ENCODE measurements at regions not wholly inside any gene's neighbourhood (a gene's known extent, or its start where the extent isn't known, plus 50 kb on each side); places are given as distances from the start of the nearest gene placed in this dataset.

DNA sequence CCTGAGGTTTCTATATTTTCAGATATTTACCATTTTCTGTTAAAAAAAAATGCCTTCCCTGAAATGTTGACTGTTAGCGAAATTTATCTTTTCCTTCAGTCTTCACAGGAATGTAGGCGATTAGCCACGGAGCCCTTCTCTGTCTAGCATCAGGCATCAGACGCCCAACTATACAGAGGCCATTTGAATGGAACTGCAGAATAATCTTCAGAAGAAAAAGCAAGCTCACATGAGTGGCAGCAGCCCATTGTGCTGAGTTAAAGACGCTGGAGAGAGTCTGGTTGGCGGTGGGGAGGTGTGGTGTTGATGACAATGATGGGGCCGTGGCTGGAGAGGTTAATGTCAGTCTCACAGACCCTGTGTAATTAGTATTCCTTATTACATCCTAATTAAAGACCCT, 196.8 kb upstream of the LEF1 start:
- DNase-seq (ENCODE audit: low spot score): no peak

DNA sequence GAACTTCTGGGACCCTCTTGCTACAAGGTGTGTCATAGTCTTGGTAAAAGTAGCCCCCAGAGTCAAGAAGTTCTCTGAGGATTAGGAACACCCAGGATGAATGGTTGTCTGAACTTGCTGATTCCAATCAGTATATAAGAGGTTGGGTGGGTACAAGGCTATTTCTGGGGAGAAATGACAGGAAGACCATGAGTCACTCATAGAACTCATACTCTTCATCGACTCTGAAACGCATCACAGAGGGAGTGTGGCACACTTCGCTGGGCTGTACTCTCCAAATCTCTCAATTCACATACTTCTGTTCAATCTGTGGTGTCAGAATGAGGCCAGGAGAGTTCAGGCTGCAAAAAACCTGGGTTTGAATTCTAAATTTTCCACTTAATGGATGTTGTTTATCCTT, 193.2 kb upstream of the LEF1 start:
- DNase-seq (ENCODE audit: low spot score): no peak

DNA sequence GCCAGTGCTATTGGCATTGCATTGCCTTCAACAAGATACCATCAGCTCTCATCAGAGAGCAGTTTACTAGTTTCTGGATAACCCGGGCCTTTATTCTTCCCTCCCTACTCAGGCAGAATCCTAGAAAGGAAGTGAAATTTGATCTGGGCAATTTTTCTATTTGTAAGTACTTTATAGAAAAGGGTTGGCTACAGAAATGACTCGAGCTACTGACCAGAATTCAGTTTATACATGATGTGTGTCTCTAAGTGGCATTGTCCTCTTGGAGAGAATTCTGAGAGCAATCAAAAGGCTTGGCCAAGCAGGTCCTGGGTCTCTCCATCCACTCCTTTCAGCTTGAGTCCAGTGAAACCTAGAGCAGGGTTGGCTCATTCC, 192.7 kb upstream of the LEF1 start:
- no peak for DNase-seq (ENCODE audit: low spot score)

DNA sequence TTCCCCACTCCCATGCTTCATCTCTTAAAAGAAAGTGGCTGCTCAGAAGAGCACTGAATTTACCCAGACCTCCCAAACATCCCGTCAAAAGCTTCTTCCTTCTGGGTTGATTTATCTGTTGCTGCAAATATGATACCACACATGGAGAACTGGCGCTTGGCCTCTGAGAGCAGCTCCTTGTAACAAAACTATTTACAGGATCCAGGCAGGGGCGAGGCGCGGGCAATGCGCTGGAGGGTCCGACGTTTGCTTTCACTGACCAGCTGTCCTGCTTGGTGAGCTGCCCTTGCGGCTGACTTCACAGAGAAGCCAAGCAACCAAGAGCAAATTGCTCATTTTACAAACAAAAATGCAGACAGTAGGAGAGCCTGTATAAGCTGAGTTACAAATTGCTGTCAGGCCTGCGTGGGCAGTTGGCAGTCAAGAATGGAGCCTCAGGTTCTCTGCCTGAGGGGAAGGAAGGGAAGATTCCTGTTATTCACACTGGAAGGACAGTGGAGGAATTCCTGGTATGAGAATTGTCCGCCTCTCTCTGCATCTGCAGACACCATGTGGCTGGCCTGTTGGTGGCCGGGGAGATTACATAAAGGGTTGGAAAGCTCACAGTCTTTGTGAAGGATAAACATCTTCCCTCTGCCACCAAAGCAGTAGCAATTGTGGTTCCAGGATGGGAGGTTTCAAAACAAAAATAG, 192.2 kb upstream of the LEF1 start:
- DNase-seq (ENCODE audit: low spot score): no peak

DNA sequence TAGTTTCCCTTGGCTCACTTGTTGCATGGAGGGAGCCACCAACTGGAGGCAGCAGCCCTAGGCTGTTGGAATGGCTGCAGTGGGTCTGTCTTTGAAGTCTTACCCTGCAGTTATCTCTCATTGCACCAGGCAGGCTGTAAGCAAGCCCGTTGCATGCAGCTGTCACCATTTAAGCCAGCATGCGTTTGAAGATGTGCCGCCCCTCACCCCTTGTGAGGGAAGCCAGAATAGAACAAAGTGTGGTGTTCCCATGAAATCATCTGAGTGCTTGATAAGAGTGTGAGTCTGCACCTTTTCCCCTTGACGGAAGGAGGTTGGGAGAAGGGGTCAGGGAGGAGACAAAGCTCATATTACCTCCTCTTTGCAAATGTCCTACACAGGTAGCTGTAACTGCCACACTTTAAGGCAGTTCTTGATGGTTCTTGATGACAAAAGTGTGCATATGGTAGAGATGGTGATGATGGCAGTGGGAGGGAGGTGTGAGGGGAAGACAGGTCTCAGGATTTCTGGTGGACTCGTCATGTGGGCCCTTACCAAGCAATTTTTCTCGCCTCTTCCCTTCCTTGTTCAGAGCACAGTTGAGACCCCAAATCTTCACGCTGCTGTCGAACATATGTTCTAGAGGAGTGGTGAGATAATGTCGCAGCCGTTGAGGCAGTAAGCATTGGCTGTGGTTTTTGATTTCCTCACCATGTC, 191.4 kb upstream of the LEF1 start:
- DNase-seq (ENCODE audit: low spot score): no peak

DNA sequence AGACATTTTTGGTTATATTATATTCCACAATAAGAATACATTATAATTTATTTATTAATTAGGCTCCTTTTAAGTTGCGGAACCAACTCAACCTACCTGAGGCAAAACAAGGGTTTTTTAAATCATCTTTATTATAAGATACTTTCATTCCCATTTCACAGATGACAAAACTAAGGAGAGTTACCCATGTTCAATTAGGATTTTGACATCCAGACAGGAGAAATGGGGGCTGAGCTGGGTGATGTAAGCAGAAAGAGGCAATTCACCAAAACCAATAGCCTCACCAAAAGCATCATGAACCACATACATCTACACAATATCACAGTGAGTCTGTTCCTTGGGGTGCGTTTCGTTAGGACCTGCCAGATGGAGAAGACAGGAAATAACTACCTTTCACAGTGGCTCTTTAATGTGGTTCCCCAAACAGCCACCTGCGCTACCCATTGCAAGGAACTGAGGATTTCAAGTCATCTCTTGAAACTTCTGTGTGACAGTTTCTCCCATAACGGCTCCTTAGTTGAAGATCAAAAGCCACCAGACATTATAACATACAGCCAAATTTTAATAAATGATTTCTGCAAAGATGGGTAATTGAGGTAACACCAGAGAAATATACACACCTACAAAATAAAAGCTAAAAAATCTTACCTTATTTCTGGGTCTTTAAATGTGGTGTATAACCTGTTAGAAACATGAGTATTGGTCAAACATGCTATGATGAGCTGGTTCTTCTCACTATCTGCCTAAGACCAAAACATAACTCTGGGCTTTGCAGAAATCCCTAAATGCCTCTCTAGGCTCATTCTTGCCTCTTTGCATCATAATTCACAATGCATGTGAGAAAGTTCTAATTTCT, 190.6 kb upstream of the LEF1 start:
- no peak for DNase-seq (ENCODE audit: low spot score)

DNA sequence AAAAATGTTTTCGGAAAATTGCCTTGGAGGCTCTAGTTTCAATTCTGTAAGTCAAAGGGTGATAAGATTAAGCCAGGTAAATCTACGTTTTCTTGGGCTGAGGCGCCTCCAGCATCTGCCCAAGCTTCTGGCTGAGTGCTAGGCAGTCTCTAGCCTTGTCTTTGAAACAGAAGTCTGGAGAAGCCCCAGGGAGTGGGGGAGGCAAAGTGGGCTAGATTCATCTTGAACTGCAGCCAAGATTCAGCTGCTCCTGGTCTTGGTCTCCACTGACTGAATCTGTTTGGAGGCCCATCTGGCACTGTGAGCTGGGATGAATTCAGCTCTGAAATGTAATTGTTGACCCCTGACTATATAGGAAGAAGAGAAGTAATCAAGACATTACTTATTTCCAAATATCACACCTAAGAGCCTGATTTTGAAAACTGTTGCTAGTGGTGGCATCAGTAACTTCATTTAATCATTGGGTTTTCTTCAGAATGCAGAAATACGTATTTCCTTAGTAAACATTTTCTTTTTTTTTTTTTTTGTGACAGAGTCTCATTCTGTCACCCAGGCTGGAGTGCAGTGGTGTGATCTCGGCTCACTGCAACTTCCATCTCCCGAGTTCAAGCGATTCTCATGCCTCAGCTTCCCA, 187.3 kb upstream of the LEF1 start:
- DNase-seq (ENCODE audit: low spot score): no peak

DNA sequence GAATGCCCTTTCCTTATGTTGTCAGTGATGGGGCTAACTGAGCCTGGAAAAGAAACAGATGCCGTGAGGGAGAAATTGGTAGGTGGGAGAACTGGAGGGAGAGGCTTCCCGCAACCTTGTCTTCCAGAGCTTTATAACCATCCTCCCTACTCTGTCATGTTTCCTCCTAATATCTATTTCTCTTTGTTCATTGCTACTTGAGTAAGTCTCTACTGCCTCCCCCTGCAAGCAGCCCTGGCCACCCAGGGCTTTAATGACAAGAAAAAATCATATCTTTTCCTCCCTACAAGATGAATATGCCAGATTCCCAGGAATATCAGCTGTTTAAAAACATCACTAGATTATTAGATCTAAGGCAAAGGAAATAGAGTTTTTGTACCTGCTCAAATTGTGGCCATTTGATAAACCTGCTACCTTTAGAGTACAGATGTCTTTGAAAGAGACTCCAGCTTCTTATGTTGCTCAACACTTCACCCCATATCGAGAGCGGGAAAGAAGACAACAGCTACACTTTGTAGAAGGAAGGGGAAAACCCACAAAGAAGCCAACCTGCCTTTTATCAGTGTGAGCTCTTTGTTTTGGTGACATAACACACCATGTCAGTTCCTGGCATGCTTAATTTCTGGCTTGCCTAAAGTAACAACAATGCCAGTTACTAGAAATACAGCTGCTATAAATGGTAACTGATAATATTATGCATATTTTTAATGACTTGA, 186.6 kb upstream of the LEF1 start:
- no peak for DNase-seq (ENCODE audit: low spot score)

DNA sequence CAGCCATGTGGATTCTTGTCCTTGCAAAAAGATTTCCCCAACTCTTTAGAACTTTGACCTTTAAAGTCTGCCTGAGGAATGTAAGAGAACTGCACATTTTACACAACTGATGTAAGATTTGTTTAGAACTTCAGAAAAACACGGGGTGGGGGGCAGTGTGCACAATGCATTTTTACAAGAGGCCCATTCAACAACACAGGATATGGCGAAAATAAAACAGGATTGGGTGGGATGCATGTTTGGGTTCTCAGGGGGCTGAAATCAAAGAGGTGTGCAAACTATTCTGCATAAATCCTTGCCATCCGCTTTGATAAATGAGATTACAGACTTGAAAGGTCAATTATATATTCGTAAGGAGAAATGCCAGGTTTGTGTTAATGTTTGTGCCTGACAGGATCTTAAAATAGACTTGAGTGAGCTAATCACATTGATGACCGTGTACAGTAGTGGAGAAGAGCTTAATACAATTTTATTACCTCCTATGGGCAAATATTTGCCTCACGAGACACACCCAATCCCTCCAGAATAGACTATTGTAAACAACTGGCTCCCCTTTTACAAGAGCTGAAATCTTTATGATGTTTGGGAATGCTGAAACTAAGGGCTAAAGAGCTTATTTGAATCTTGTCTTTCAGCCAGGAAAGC, 184.1 kb upstream of the LEF1 start:
- peak; percentile 9 for DNase-seq (ENCODE audit: low spot score)

DNA sequence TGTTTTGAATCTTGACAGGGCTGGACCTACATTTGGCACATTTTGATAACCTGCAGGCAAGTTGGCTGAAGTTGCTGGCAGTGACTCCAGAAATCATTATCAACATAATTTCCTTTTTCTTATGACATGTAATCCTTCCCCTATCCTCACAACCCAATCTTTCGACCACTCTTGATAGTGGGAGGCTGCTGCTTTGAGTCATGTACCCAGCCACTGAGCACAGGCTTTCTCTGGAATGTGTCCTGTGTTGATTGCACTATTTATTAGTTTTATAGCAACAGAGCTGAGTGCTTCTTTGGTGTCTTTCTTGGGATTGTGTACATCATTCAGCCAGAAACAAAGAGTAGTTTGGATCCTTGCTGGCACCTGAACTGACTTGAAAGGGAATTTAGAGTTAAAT, 183.1 kb upstream of the LEF1 start:
- DNase-seq (ENCODE audit: low spot score): no peak

DNA sequence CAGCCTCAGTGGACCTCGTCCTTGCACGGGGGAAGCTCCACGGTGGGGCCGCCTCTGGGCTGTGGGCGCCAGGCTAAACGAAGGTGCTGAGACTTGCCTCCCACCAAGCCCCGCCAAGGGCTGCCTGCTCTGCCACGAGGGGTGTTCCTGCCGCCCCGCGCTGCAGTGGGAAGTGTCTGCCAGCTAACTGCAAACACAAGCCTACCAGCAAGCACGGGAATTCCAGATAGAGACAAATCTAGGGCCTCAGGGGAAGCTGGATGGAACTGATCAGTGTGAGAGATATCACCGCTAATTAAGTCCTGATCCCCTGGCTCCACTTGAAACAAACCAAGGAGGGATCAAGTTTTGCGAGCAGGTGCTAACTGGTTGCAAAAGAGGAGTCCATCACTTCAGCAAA, 181.6 kb upstream of the LEF1 start:
- DNase-seq (ENCODE audit: low spot score): no peak

DNA sequence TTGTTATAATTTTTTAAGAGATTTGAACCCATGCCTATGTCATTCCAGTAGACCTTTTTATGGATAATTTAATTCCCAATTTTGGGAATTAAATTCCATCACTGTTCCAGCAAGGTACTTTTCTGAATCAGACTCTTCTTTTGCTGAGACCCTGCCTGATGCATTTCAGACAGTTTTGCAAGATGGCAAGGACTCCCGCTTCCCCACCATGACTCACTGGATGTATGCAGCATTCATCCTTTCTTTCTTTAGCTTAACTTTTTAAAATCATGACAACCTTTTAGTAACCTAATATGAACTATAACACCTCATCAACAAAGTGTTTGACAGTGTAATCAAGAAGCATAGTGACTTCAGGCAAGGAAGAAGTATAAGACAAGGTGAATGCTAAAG, 178.1 kb upstream of the LEF1 start:
- DNase-seq (ENCODE audit: low spot score): no peak

DNA sequence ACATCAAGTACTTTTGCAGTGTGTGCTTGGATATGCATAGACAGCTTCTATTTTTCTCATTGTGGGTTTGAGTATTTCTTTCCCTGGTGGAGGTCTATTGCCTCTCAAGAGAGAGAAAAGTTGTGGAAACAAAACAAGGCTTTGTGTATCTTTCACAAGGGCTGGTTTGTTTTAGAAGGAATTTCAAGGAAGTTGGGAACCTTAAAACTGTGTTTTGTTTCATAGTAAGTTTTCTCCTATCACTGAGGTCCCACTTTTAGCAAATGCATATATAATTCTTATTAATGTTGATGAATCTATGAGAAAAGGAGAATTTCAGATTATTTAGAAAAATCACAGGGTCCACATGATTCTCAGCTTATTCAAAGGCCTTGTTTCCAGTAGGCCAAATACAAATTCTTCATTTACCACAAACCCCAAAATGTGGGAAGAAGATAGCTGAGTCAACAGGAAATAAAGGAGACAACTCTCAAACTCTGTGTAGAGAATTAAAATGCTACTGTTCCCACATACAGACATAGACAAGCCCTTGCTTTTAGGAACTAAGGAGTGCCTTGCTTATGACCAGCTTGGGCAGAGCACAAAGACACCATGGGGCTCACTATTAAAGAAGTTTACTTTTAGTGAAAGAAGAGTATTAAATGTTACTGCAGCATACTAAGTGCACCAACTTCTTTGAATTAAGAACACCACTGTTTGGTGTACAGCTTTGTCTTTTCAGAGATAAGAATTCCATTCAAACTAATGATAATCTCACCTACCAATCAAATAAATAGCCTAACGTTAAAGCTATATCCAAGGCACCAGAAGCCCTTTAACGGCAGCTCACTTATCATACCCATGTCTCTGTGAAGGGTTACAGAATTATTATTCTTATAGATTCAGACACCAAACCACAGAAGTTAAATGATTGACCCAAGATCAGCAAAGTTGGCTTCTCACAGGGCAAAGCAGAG, 177.4 kb upstream of the LEF1 start:
- no peak for DNase-seq (ENCODE audit: low spot score)

DNA sequence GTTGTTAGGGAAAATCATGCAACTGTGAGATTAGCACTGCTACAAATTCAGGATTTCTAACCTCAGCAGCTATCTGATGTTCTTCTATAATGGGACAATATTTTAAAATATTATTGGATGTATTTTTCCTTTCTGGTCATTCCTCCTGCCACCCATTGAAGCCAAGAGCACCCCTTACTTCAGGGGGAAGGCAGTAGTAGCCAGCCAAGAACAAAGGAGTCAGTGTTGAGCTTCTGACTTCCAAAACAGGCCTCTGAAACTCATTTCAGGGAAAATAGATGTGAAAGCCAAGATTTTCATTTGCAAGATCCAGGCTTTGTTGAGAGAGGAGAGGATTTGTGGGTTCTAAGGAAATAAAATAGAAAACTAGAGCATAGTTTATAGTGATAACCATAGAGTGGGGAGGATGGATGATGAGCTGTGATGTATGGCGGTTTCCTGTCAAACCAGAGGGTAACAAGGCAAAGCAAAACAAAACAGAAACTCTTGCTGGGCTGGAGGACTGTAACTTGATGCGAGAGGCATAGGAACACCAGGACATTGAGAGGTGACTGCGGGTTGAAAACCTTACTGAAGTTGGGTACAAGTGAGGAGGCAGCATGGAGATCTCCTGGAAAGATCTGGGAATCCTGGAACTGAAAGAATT, 173.7 kb upstream of the LEF1 start:
- peak; percentile 7 for DNase-seq (ENCODE audit: low spot score)

DNA sequence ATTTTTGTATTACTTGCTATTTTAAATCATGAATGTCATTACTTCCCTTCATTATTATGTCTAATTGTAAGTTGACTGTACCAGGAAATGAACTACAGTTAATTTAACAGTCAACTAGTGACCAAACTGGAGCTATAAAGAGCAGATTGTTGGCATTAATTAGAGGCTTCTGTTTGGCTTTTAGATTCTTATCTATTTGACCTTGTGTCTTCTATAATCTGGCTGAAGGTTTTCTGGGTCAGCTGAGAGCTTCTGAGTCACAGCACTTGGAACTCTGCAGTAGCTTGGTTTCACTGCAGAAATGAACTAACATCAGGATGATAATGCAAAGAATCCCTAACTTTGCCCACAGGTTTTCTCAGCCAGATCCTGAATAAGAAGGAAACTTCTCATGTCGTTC, 169.2 kb upstream of the LEF1 start:
- DNase-seq (ENCODE audit: low spot score): no peak

DNA sequence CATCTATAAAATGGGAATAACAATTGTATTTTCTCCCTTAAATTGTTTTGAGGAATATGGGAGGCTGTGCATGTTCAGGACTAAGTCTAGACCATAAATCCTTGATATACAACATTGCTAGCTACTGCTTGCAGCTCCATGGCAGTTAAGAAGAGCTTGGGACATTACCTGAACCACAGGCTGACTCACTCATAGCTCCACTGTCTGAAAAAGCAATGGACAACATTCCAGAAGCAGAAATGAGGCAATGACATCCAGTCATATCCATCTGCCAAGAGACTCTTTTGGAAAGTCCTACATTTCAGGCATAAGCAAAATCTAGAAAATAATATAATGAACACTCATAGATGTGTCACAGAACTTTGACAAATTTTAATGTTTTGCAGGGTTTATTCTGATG, 167.3 kb upstream of the LEF1 start:
- no peak for DNase-seq (ENCODE audit: low spot score)

DNA sequence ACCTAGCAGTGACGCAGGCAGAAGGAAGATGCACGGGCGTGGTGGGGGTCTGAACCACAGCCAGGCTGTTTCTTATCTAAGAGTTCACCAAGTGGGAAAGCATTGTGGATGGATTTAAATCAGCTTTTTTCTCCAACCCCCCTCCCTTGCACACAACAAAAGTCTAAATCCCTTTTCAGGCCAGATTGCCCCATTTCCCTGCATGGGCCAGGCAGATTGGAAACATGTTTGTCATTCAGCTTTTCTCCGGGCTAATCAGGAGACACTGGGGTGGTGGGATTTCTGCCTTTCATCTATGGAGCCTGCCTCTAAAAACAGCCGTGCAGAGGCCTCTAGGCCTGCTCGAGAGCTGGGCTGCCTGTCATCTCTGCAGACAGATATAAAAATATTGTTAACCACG, 166.3 kb upstream of the LEF1 start:
- no peak for DNase-seq (ENCODE audit: low spot score)

DNA sequence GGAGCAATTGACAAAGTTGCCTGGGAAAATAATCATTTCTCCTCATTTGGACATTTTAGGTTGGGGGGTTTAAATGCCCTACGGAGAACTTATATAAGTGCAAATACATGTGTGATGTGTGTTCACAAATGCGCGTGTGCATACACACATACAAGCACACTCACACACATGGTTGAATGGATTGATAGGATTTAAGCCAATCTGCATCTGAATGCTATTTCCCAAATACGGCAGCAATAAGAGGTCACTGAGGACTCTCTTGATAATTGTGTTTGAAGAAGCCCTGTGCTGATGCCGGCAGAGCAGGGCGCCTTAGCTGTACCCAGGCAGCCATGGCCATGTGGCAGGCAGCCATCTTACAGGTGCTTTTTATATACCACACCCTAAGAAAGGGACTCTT, 165.3 kb upstream of the LEF1 start:
- no peak for DNase-seq (ENCODE audit: low spot score)

DNA sequence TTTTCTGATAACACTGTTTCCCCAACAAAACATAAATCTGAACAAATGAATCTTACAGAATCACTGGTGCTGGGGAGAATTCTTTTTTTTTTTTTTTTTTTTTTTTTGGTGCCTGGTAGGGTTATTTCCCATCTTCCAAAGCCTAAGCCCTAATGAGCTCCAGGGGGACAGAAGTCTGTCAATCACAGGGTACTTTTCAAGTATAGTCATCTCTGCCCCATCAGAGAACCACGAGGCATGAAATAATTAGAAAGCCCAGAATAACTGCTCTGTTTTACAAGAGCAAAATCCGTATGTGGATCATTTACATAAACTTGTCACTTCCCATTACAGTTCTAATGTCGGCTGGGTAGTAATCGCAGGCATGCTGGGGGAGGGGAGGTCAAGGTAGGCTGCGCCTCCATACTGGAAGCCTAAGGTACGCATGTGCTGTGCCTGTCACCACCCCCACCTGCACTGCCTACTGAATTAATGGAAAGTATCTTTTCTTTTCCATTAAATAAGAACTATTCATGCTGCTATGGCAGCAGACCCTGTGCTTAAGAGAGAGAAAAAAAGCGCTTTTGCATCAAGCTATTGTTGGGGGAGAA, 164.7 kb upstream of the LEF1 start:
- no peak for DNase-seq (ENCODE audit: low spot score)

Data from globus pallidus (tissue), 1 donor.